Duodenal mucosa (tissue), 2 donors: ENCODE measurements at regions not wholly inside any gene's neighbourhood (a gene's known extent, or its start where the extent isn't known, plus 50 kb on each side); places are given as distances from the start of the nearest gene placed in this dataset.

Experiments used
- H3K27ac ChIP-seq: one replicate; pipeline ENCODE4 v1.7.0; 2013; ENCODE audit warnings: low read depth, low read length
- H3K27me3 ChIP-seq, 2 donors: one replicate each; pipeline ENCODE4 v1.7.0; 2013; ENCODE audit warnings: low read length in 2 of 2, control low read depth in 1 of 2; ENCODE audit not compliant: insufficient read depth in 2 of 2, control insufficient read depth in 1 of 2
- H3K36me3 ChIP-seq, 2 donors: one replicate each; pipeline ENCODE4 v1.7.0; 2013; ENCODE audit warnings: low read length in 2 of 2, control low read depth in 1 of 2; ENCODE audit not compliant: insufficient read depth in 2 of 2, control insufficient read depth in 1 of 2
- H3K4me1 ChIP-seq, 2 donors: one replicate each; pipeline ENCODE4 v1.7.0; 2013; ENCODE audit warnings: low read length in 2 of 2, control low read depth in 1 of 2; ENCODE audit not compliant: insufficient read depth in 2 of 2, control insufficient read depth in 1 of 2
- H3K4me3 ChIP-seq, 2 donors: one replicate each; pipeline ENCODE4 v1.7.0; 2013; ENCODE audit warnings: low read length in 2 of 2, low read depth in 1 of 2
- H3K9ac ChIP-seq, 2 donors: one replicate each; pipeline ENCODE4 v1.7.0; 2013; ENCODE audit warnings: low read length in 2 of 2, low read depth in 1 of 2
- H3K9me3 ChIP-seq, 2 donors: one replicate each; pipeline ENCODE4 v1.7.0; 2013; ENCODE audit warnings: low read length in 2 of 2, control low read depth in 1 of 2; ENCODE audit not compliant: control insufficient read depth in 1 of 2

GRCh38 chr3:139251529-139251928 lies 92.3 kb upstream of the MRPS22 start:
- Histone ChIP-seq H3K9me3 (no peaks in the 10 kb centered on the region), H3K9ac (no peak overlapping the region), H3K4me1 (peaks cover 5% of the 10 kb centered on the region in 2 donors), H3K27ac (no peak overlapping the region), H3K36me3 (no peaks in the 10 kb centered on the region), H3K4me3 (no peak overlapping the region), H3K27me3 (no peaks in the 10 kb centered on the region)

GRCh38 chr3:139252719-139253118 lies 91.1 kb upstream of the MRPS22 start:
- no peaks in the 10 kb centered on the region for H3K36me3 ChIP-seq
- no peaks in the 10 kb centered on the region for H3K27me3 ChIP-seq
- no peak overlapping the region for H3K9ac ChIP-seq
- H3K4me1 ChIP-seq = peaks cover 5% of the 10 kb centered on the region in 2 donors
- no peak overlapping the region for H3K4me3 ChIP-seq
- no peak overlapping the region for H3K27ac ChIP-seq
- H3K9me3 ChIP-seq = no peaks in the 10 kb centered on the region

GRCh38 chr3:139258276-139258675 lies 85.5 kb upstream of the MRPS22 start:
- H3K9me3 ChIP-seq = no peaks in the 10 kb centered on the region
- no peaks in the 10 kb centered on the region for H3K36me3 ChIP-seq
- no peak overlapping the region for H3K4me3 ChIP-seq
- no peaks in the 10 kb centered on the region for H3K27me3 ChIP-seq
- no peak overlapping the region for H3K27ac ChIP-seq
- no peaks in the 10 kb centered on the region for H3K4me1 ChIP-seq
- no peak overlapping the region for H3K9ac ChIP-seq

GRCh38 chr3:139259398-139259797 lies 84.4 kb upstream of the MRPS22 start:
- Histone ChIP-seq H3K4me1 (no peaks in the 10 kb centered on the region), H3K9ac (no peak overlapping the region), H3K4me3 (no peak overlapping the region), H3K27ac (no peak overlapping the region), H3K27me3 (no peaks in the 10 kb centered on the region), H3K9me3 (no peaks in the 10 kb centered on the region), H3K36me3 (no peaks in the 10 kb centered on the region)

GRCh38 chr3:139260041-139260486 lies 83.8 kb upstream of the MRPS22 start:
- Histone ChIP-seq H3K4me3 (no peak overlapping the region), H3K9ac (no peak overlapping the region), H3K27me3 (no peaks in the 10 kb centered on the region), H3K9me3 (no peaks in the 10 kb centered on the region), H3K4me1 (no peaks in the 10 kb centered on the region), H3K36me3 (no peaks in the 10 kb centered on the region), H3K27ac (no peak overlapping the region)

- no peaks in the 10 kb centered on the region for H3K36me3 ChIP-seq
Observed at GRCh38 chr3:139260793-139261736, 82.8 kb upstream of the MRPS22 start.

GRCh38 chr3:139261754-139262586 lies 81.8 kb upstream of the MRPS22 start:
- Histone ChIP-seq H3K36me3 (no peaks in the 10 kb centered on the region), H3K9me3 (no peaks in the 10 kb centered on the region), H3K4me1 (no peaks in the 10 kb centered on the region), H3K27ac (no peak overlapping the region), H3K27me3 (no peaks in the 10 kb centered on the region), H3K4me3 (no peak overlapping the region), H3K9ac (no peak overlapping the region)

More at GRCh38 chr3:139260793-139261736, 82.8 kb upstream of the MRPS22 start:
- no peaks in the 10 kb centered on the region for H3K9me3 ChIP-seq
- no peak overlapping the region for H3K4me3 ChIP-seq
- H3K27ac ChIP-seq = no peak overlapping the region
- no peak overlapping the region for H3K9ac ChIP-seq
- H3K27me3 ChIP-seq = no peaks in the 10 kb centered on the region
- no peaks in the 10 kb centered on the region for H3K4me1 ChIP-seq

- Histone ChIP-seq H3K27ac (no peak overlapping the region), H3K36me3 (no peaks in the 10 kb centered on the region), H3K27me3 (no peaks in the 10 kb centered on the region), H3K4me3 (no peak overlapping the region), H3K4me1 (no peaks in the 10 kb centered on the region), H3K9me3 (no peaks in the 10 kb centered on the region), H3K9ac (no peak overlapping the region)
Observed at GRCh38 chr3:139263798-139264197, 80.0 kb upstream of the MRPS22 start.

GRCh38 chr3:139264375-139264774 lies 79.4 kb upstream of the MRPS22 start:
- H3K36me3 ChIP-seq = no peaks in the 10 kb centered on the region
- H3K4me1 ChIP-seq = no peaks in the 10 kb centered on the region

More at GRCh38 chr3:139264375-139264774, 79.4 kb upstream of the MRPS22 start:
- Histone ChIP-seq H3K9ac (no peak overlapping the region), H3K27ac (no peak overlapping the region), H3K27me3 (no peaks in the 10 kb centered on the region), H3K4me3 (no peak overlapping the region), H3K9me3 (no peaks in the 10 kb centered on the region)
